ENCODE measurements at regions not wholly inside any gene's neighbourhood (a gene's known extent, or its start where the extent isn't known, plus 50 kb on each side); places are given as distances from the start of the nearest gene placed in this dataset.

- no peaks in the 10 kb centered on the region for H3K36me3 ChIP-seq
- H3K9me3 ChIP-seq: no peaks in the 10 kb centered on the region
- no peak overlapping the region for H3K27ac ChIP-seq
- intact Hi-C loops (cut with DNase I): no loop called here
- no peak overlapping the region for H3K4me3 ChIP-seq
- no peak for TF ChIP-seq CTCF (IDR thresholded peaks at IDR 0.05)
- no peak for TF ChIP-seq POLR2A (IDR thresholded peaks at IDR 0.05)
- TF ChIP-seq POLR2AphosphoS5 (IDR thresholded peaks at IDR 0.05; ENCODE audit: insufficient read depth in 1 of 2, low read depth in 1 of 2): no peak
- no peaks in the 10 kb centered on the region for H3K27me3 ChIP-seq
- DNase-seq (ENCODE audit: extremely low spot score in 2 of 2): no peak
- H3K4me1 ChIP-seq: no peaks in the 10 kb centered on the region
Observed at GRCh38 chr4:133059117-133059516, 90.0 kb upstream of the PCDH10 start.

- no peak for DNase-seq (ENCODE audit: extremely low spot score in 2 of 2)
- H3K36me3 ChIP-seq: no peaks in the 10 kb centered on the region
- no peaks in the 10 kb centered on the region for H3K4me1 ChIP-seq
- intact Hi-C loops (cut with DNase I): no loop called here
- no peak overlapping the region for H3K27ac ChIP-seq
- TF ChIP-seq CTCF (IDR thresholded peaks at IDR 0.05): no peak
- no peak for TF ChIP-seq POLR2AphosphoS5 (IDR thresholded peaks at IDR 0.05; ENCODE audit: insufficient read depth in 1 of 2, low read depth in 1 of 2)
- no peak for TF ChIP-seq POLR2A (IDR thresholded peaks at IDR 0.05)
- H3K4me3 ChIP-seq: no peak overlapping the region
- H3K27me3 ChIP-seq: no peaks in the 10 kb centered on the region
- no peaks in the 10 kb centered on the region for H3K9me3 ChIP-seq
Observed at GRCh38 chr4:133062851-133063250, 86.2 kb upstream of the PCDH10 start.

GRCh38 chr4:133068083-133068482 is 81.0 kb upstream of the PCDH10 start:
- no peak for TF ChIP-seq POLR2AphosphoS5 (IDR thresholded peaks at IDR 0.05; ENCODE audit: insufficient read depth in 1 of 2, low read depth in 1 of 2)
- TF ChIP-seq CTCF (IDR thresholded peaks at IDR 0.05): no peak
- TF ChIP-seq POLR2A (IDR thresholded peaks at IDR 0.05): no peak
- Histone ChIP-seq H3K27ac (no peak overlapping the region), H3K36me3 (no peaks in the 10 kb centered on the region), H3K4me3 (no peak overlapping the region), H3K4me1 (no peaks in the 10 kb centered on the region), H3K27me3 (no peaks in the 10 kb centered on the region), H3K9me3 (no peaks in the 10 kb centered on the region)
- intact Hi-C loops (cut with DNase I): no loop called here
- DNase-seq (ENCODE audit: extremely low spot score in 2 of 2): no peak

- H3K36me3 ChIP-seq: no peaks in the 10 kb centered on the region
- intact Hi-C loops (cut with DNase I): no loop called here
- H3K9me3 ChIP-seq: no peaks in the 10 kb centered on the region
- no peak for DNase-seq (ENCODE audit: extremely low spot score in 2 of 2)
- H3K4me3 ChIP-seq: no peak overlapping the region
- H3K27ac ChIP-seq: no peak overlapping the region
- TF ChIP-seq POLR2AphosphoS5 (IDR thresholded peaks at IDR 0.05; ENCODE audit: insufficient read depth in 1 of 2, low read depth in 1 of 2) (no peak), CTCF (IDR thresholded peaks at IDR 0.05) (no peak), POLR2A (IDR thresholded peaks at IDR 0.05) (no peak)
- no peaks in the 10 kb centered on the region for H3K4me1 ChIP-seq
- no peaks in the 10 kb centered on the region for H3K27me3 ChIP-seq
Observed at GRCh38 chr4:133081246-133081645, 67.8 kb upstream of the PCDH10 start.

GRCh38 chr4:133084421-133084820 is 64.7 kb upstream of the PCDH10 start:
- DNase-seq (ENCODE audit: extremely low spot score in 2 of 2): no peak
- Histone ChIP-seq H3K27me3 (no peaks in the 10 kb centered on the region), H3K27ac (no peak overlapping the region), H3K4me3 (no peak overlapping the region), H3K36me3 (no peaks in the 10 kb centered on the region), H3K9me3 (no peaks in the 10 kb centered on the region), H3K4me1 (no peaks in the 10 kb centered on the region)
- intact Hi-C loops (cut with DNase I): no loop called here
- TF ChIP-seq POLR2AphosphoS5 (IDR thresholded peaks at IDR 0.05; ENCODE audit: insufficient read depth in 1 of 2, low read depth in 1 of 2): no peak
- no peak for TF ChIP-seq POLR2A (IDR thresholded peaks at IDR 0.05)
- TF ChIP-seq CTCF (IDR thresholded peaks at IDR 0.05): no peak
